HepG2 (cell line): ENCODE measurements at regions not wholly inside any gene's neighbourhood (a gene's known extent, or its start where the extent isn't known, plus 50 kb on each side); places are given as distances from the start of the nearest gene placed in this dataset.

Experiments
- AKAP8 ChIP-seq: sonication (generic); formaldehyde crosslinking; IDR thresholded peaks from 2 replicates; pipeline ENCODE4 v1.5.1; 2020; ENCODE audit warnings: mild to moderate bottlenecking, missing genetic modification reagents
- ELF1 ChIP-seq: sonication (generic); formaldehyde crosslinking; IDR thresholded peaks from 2 replicates; pipeline ENCODE4 v1.4.0; 2020; ENCODE audit warnings: missing genetic modification reagents
- EZH2 ChIP-seq: conservative IDR thresholded peaks from 2 replicates; pipeline ENCODE4 v1.6.1; 2012; ENCODE audit warnings: mild to moderate bottlenecking, low read depth, low read length, moderate library complexity
- FOXP4 ChIP-seq: sonication (generic); formaldehyde crosslinking; IDR thresholded peaks from 2 replicates; pipeline ENCODE4 v1.4.0; 2020; ENCODE audit warnings: missing genetic modification reagents
- NBN ChIP-seq: fragments of 450-650 bp; conservative IDR thresholded peaks from 2 replicates; pipeline ENCODE4 v1.6.1; 2017
- NPAS2 ChIP-seq: sonication (generic); formaldehyde crosslinking; IDR thresholded peaks from 2 replicates; pipeline ENCODE4 v1.8.0; 2022; ENCODE audit warnings: mild to moderate bottlenecking, missing genetic modification reagents, borderline replicate concordance
- SOX6 ChIP-seq, 2 experiments: fragments of 450-650 bp in 1 of 2; sonication (generic) in 1 of 2; formaldehyde crosslinking in 1 of 2; IDR thresholded peaks; 2 replicates each; pipeline versions ENCODE4 v1.4.0 to v1.6.1; 2017 to 2020; ENCODE audit warnings: antibody characterized with exemption in 1 of 2, mild to moderate bottlenecking in 1 of 2, missing genetic modification reagents in 1 of 2
- STAT6 ChIP-seq: sonication (generic); formaldehyde crosslinking; IDR thresholded peaks from 2 replicates; pipeline ENCODE4 v1.4.0; 2020; ENCODE audit warnings: missing genetic modification reagents, mild to moderate bottlenecking, borderline replicate concordance
- TBP ChIP-seq: sonication (generic); formaldehyde crosslinking; IDR thresholded peaks from 2 replicates; pipeline ENCODE4 v1.5.0; 2020; ENCODE audit warnings: missing genetic modification reagents
- THYN1 ChIP-seq: sonication (generic); formaldehyde crosslinking; IDR thresholded peaks from 2 replicates; pipeline ENCODE4 v1.8.1; 2023; ENCODE audit warnings: low read depth, mild to moderate bottlenecking, moderate library complexity, missing genetic modification reagents, borderline replicate concordance
- ZNF235 ChIP-seq: sonication (generic); formaldehyde crosslinking; IDR thresholded peaks from 2 replicates; pipeline ENCODE4 v1.8.1; 2023; ENCODE audit warnings: mild to moderate bottlenecking, missing genetic modification reagents, borderline replicate concordance
- ZNF570 ChIP-seq: sonication (generic); formaldehyde crosslinking; IDR thresholded peaks from 2 replicates; pipeline ENCODE4 v1.4.0; 2020; ENCODE audit warnings: mild to moderate bottlenecking, missing genetic modification reagents, borderline replicate concordance
- ZNF574 ChIP-seq: sonication (generic); formaldehyde crosslinking; IDR thresholded peaks from 2 replicates; pipeline ENCODE4 v1.4.0; 2020; ENCODE audit warnings: missing genetic modification reagents
- ZNF605 ChIP-seq: sonication (generic); formaldehyde crosslinking; IDR thresholded peaks from 2 replicates; pipeline ENCODE4 v1.8.0; 2022; ENCODE audit warnings: mild to moderate bottlenecking, missing genetic modification reagents
- ZNF639 ChIP-seq: conservative IDR thresholded peaks from 2 replicates; pipeline ENCODE4 v1.6.1; 2018; ENCODE audit warnings: missing genetic modification reagents
- ZNF7 ChIP-seq: IDR thresholded peaks from 2 replicates; pipeline ENCODE4 v1.6.1; 2016; ENCODE audit warnings: missing biosample characterization, missing genetic modification reagents
- ZNF709 ChIP-seq: sonication (generic); formaldehyde crosslinking; IDR thresholded peaks from 2 replicates; pipeline ENCODE4 v1.5.0; 2020; ENCODE audit warnings: mild to moderate bottlenecking, missing genetic modification reagents
- ZNF792 ChIP-seq: IDR thresholded peaks from 2 replicates; pipeline ENCODE4 v1.6.1; 2016
- ZSCAN30 ChIP-seq: sonication (generic); formaldehyde crosslinking; IDR thresholded peaks from 2 replicates; pipeline ENCODE4 v1.5.0; 2020; ENCODE audit warnings: mild to moderate bottlenecking, missing genetic modification reagents

GRCh38 chr12:115088995-115089841 is 405.2 kb upstream of the TBX3 start (continued):
- TF ChIP-seq FOXP4 (peak; percentile 99), ZNF792 (peak; percentile 48; the same call in 1 of the 2 replicates), ZNF574 (CRISPR knock-in tag) (peak; percentile 87), ZNF639 (CRISPR knock-in tag) (0 out of 2 replicates have a peak, but pooled peaks have one; percentile 41), AKAP8 (peak; percentile 58; the same call in 1 of the 2 replicates), TBP (CRISPR knock-in tag) (no peak), THYN1 (CRISPR knock-in tag) (no peak), ZSCAN30 (CRISPR knock-in tag) (no peak; the same call in 1 of the 2 replicates), SOX6 (IDR thresholded peaks at IDR 0.05) (no peak), SOX6 (CRISPR knock-in tag; IDR thresholded peaks at IDR 0.05) (peak; percentile 94), ZNF235 (CRISPR knock-in tag) (no peak), ELF1 (CRISPR knock-in tag) (0 out of 2 replicates have a peak, but pooled peaks have one; percentile 59), ZNF709 (CRISPR knock-in tag) (no peak), NPAS2 (CRISPR knock-in tag) (no peak), ZNF7 (CRISPR knock-in tag) (no peak), EZH2 (no peak), ZNF605 (CRISPR knock-in tag) (peak; percentile 44; the same call in 1 of the 2 replicates), NBN (no peak), STAT6 (CRISPR knock-in tag) (no peak), ZNF570 (CRISPR knock-in tag) (no peak)
